Mucosa of descending colon (tissue), 3 donors: ENCODE measurements at regions not wholly inside any gene's neighbourhood (a gene's known extent, or its start where the extent isn't known, plus 50 kb on each side); places are given as distances from the start of the nearest gene placed in this dataset.

ENCODE experiments used
- ATAC-seq: fragments of 200-7000 bp; cut with Tn5 transposase; one replicate; pipeline ENCODE4 v1.9.1; 2020; ENCODE audit warnings: mild to moderate bottlenecking, moderate library complexity
- DNase-seq, 3 donors: peaks; one replicate each; pipeline ENCODE4 v3.0.0-alpha.2; 2020
- H3K36me3 ChIP-seq: fragments of 200-600 bp; one replicate; pipeline ENCODE4 v1.8.0; 2021; ENCODE audit warnings: low read depth, mild to moderate bottlenecking
- H3K4me1 ChIP-seq: fragments of 200-600 bp; one replicate; pipeline ENCODE4 v1.8.0; 2021; ENCODE audit warnings: low read depth, mild to moderate bottlenecking
- H3K4me3 ChIP-seq: fragments of 200-600 bp; one replicate; pipeline ENCODE4 v1.8.0; 2021; ENCODE audit warnings: mild to moderate bottlenecking
- H3K9me3 ChIP-seq: fragments of 200-600 bp; one replicate; pipeline ENCODE4 v1.8.0; 2021; ENCODE audit warnings: mild to moderate bottlenecking
- CTCF ChIP-seq: fragments of 200-600 bp; IDR thresholded peaks from one replicate; pipeline ENCODE4 v1.8.0; 2022; ENCODE audit warnings: antibody characterized with exemption, mild to moderate bottlenecking
- intact Hi-C, 2 donors: fragments of 100-400 bp; cut with DNase I in 1 of 2; cut with micrococcal nuclease in 1 of 2; formaldehyde crosslinking; loops; one replicate each; pipeline versions ENCODE4 v1.11.0 to v1.11.1; 2022; cut with DNase I, micrococcal nuclease
- donor health status: DM: no; HTN: no; CAD: no; lungs with moderate emphysema.
- donor health status: DM: no; HTN: no; CAD: no.
- donor health status: DM: no; HTN: yes; CAD: no.

DNA sequence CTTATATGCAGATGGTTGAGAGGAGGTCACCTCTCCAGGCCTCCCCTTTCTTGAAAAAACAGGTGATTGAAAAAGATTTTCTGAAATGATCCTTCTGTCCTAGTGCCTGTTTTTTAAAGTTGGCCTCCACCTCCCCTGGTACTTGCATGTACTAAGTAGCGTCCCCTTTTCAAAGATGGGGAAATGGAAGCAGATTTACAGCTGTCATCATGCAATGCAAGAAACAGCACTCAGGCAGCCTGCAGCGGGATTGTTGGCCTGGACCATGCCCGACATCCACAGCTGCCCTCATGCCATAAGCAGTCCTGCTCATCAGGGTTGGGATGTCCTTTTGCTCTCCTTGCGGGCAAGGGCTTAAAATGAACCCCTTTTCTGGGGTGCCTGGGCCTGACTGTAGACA lies 127.2 kb upstream of the MGMT start:
- H3K4me1 ChIP-seq = no peaks in the 10 kb centered on the region
- no peaks in the 10 kb centered on the region for H3K9me3 ChIP-seq
- ATAC-seq = no peak
- H3K4me3 ChIP-seq = no peak overlapping the region
- intact Hi-C loops = no loop called here
- H3K36me3 ChIP-seq = no peaks in the 10 kb centered on the region
- no peak for TF ChIP-seq CTCF
- no peak for DNase-seq

GRCh38 chr10:129341087-129341486 lies 126.0 kb upstream of the MGMT start:
- TF ChIP-seq CTCF = no peak
- H3K4me1 ChIP-seq = no peaks in the 10 kb centered on the region
- intact Hi-C loops = no loop called here
- no peaks in the 10 kb centered on the region for H3K9me3 ChIP-seq
- H3K36me3 ChIP-seq = no peaks in the 10 kb centered on the region
- no peak for ATAC-seq
- no peak for DNase-seq
- no peak overlapping the region for H3K4me3 ChIP-seq

DNA sequence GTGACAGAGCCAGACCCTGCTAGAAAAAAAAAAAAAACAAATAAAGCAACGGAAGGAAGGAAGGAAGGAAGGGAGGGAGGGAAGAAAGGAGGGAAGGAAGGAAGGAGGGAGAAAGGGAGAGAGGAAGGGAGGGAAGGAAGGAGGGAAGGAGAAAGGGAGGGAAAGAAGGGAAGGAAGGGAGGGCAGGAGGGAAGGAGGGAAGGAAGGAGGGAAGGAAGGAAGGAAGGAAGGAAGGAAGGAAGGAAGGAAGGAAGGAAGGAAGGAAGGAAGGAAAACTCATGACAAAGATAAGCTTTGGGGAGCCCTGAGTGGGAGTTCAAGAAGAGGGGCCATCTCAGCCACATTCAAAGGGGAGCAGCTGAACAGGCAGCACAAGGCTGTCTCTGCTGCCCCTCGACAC lies 124.7 kb upstream of the MGMT start:
- Histone ChIP-seq H3K4me3 (no peak overlapping the region), H3K9me3 (no peaks in the 10 kb centered on the region), H3K4me1 (no peaks in the 10 kb centered on the region), H3K36me3 (no peaks in the 10 kb centered on the region)
- no peak for TF ChIP-seq CTCF
- intact Hi-C loops = no loop called here
- no peak for ATAC-seq
- no peak for DNase-seq

DNA sequence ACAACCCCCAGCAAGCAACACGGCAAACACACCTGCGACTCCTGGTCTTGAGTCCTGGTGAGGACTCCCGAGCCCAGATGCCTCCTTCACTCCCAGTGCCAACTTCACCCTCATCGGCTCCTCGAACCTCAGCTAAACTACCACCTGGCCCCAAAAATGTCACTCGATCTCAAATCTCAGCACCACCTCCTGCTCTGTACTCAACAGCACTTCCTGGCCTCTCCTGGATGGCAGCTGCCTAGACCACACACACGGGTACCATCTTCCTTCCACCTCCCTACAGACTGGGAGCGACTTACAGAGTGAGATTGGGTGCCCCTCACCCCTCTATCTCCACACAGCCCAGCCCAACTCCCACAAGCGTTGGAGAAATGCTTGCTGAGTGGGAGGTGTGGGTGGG lies 123.9 kb upstream of the MGMT start:
- intact Hi-C loops = no loop called here

GRCh38 chr10:129344103-129344502 lies 122.9 kb upstream of the MGMT start:
- no peaks in the 10 kb centered on the region for H3K9me3 ChIP-seq
- intact Hi-C loops = no loop called here
- no peaks in the 10 kb centered on the region for H3K36me3 ChIP-seq
- H3K4me3 ChIP-seq = no peak overlapping the region
- DNase-seq (no peak), ATAC-seq (no peak)
- no peaks in the 10 kb centered on the region for H3K4me1 ChIP-seq
- TF ChIP-seq CTCF = no peak

More for the DNA sequence above, 123.9 kb upstream of the MGMT start:
- H3K4me1 ChIP-seq = no peaks in the 10 kb centered on the region
- DNase-seq (no peak), ATAC-seq (no peak)
- H3K36me3 ChIP-seq = no peaks in the 10 kb centered on the region
- TF ChIP-seq CTCF = no peak
- no peaks in the 10 kb centered on the region for H3K9me3 ChIP-seq
- H3K4me3 ChIP-seq = no peak overlapping the region

GRCh38 chr10:129344731-129345355 lies 122.2 kb upstream of the MGMT start:
- no peaks in the 10 kb centered on the region for H3K36me3 ChIP-seq
- intact Hi-C loops = no loop called here
- TF ChIP-seq CTCF = no peak
- ATAC-seq = no peak
- no peak overlapping the region for H3K4me3 ChIP-seq
- no peaks in the 10 kb centered on the region for H3K4me1 ChIP-seq
- no peaks in the 10 kb centered on the region for H3K9me3 ChIP-seq
- DNase-seq = no peak
